Caco-2 (cell line): ENCODE measurements at regions not wholly inside any gene's neighbourhood (a gene's known extent, or its start where the extent isn't known, plus 50 kb on each side); places are given as distances from the start of the nearest gene placed in this dataset.

Source experiments
- BruUV-seq: library from RNA; stranded (reverse); fragments of 400-500 nt; replicated peaks from 2 replicates; lab custom pipeline; 2021; lab: Mats Ljungman, UMichigan
- CTCF ChIA-PET: fragments of 300-600 bp; sonication (Branson Sonifier 250); formaldehyde crosslinking; loops from one replicate; lab custom pipeline; 2022; ENCODE audit warnings: antibody characterized with exemption; lab: Charles Lee
- POLR2A ChIA-PET: fragments of 300-600 bp; sonication (Branson Sonifier 250); formaldehyde crosslinking; loops from one replicate; lab custom pipeline; 2022; ENCODE audit warnings: antibody characterized with exemption; lab: Charles Lee
- DNase-seq, 2 experiments: peaks; one replicate each; pipeline versions ENCODE4 v3.0.0 to v3.0.0-alpha.2; 2020 to 2022
- H3K27me3 ChIP-seq: replicated peaks from 2 replicates; pipeline ENCODE4 v1.6.0; 2011; ENCODE audit warnings: low read length; ENCODE audit not compliant: control insufficient read depth, insufficient read depth
- H3K36me3 ChIP-seq: 2 replicates; pipeline ENCODE4 v1.5.1; 2011; ENCODE audit warnings: low read length; ENCODE audit not compliant: control insufficient read depth, insufficient read depth
- H3K4me1 ChIP-seq: fragments of 250-450 bp; sonication (Bioruptor Pico); 2 replicates; pipeline ENCODE4 v1.5.1; 2020; ENCODE audit warnings: mild to moderate bottlenecking
- H3K4me3 ChIP-seq: 2 replicates; pipeline ENCODE4 v1.5.1; 2011; ENCODE audit warnings: low read depth, mild to moderate bottlenecking, control low read depth, low read length
- H3K9me3 ChIP-seq: fragments of 250-450 bp; sonication (Bioruptor Pico); 2 replicates; pipeline ENCODE4 v1.5.1; 2020; ENCODE audit warnings: mild to moderate bottlenecking, moderate library complexity
- H3K27ac Mint-ChIP-seq: one replicate; pipeline ENCODE4 v1.8.0; 2022; ENCODE audit warnings: mixed read lengths; ENCODE audit not compliant: unreplicated experiment
- H3K27me3 Mint-ChIP-seq: one replicate; pipeline ENCODE4 v1.8.0; 2022; ENCODE audit warnings: mixed read lengths; ENCODE audit not compliant: insufficient read depth, unreplicated experiment
- H3K36me3 Mint-ChIP-seq: one replicate; pipeline ENCODE4 v1.8.0; 2022; ENCODE audit warnings: mild to moderate bottlenecking, mixed read lengths; ENCODE audit not compliant: insufficient read depth, unreplicated experiment
- H3K4me1 Mint-ChIP-seq: one replicate; pipeline ENCODE4 v1.8.0; 2022; ENCODE audit warnings: low read depth, mixed read lengths; ENCODE audit not compliant: unreplicated experiment
- H3K4me3 Mint-ChIP-seq: one replicate; pipeline ENCODE4 v1.8.0; 2022; ENCODE audit warnings: mild to moderate bottlenecking, moderate library complexity, mixed read lengths; ENCODE audit not compliant: unreplicated experiment
- H3K9me3 Mint-ChIP-seq: one replicate; pipeline ENCODE4 v1.8.0; 2022; ENCODE audit warnings: mixed read lengths; ENCODE audit not compliant: unreplicated experiment
- CTCF ChIP-seq, 2 experiments: fragments of 200-600 bp in 1 of 2; IDR thresholded peaks; 1 replicate in 1 of 2; 2 replicates in 1 of 2; pipeline versions ENCODE4 v1.5.1 to v1.8.0; 2011 to 2022; ENCODE audit warnings: antibody characterized with exemption in 1 of 2, control low read depth in 1 of 2, inconsistent platforms in 1 of 2, low read depth in 1 of 2, low read length in 1 of 2, mild to moderate bottlenecking in 1 of 2, moderate library complexity in 1 of 2; ENCODE audit not compliant: insufficient read depth in 1 of 2, severe bottlenecking in 1 of 2, unreplicated experiment in 1 of 2
- intact Hi-C: fragments of 100-400 bp; cut with micrococcal nuclease; formaldehyde crosslinking; loops from one replicate; pipeline ENCODE4 v1.10.0; 2022; ENCODE audit not compliant: unreplicated experiment

- Mint-ChIP-seq H3K4me1 (no peaks in the 10 kb centered on the region), H3K27me3 (no peaks in the 10 kb centered on the region), H3K36me3 (no peaks in the 10 kb centered on the region), H3K4me3 (no peak overlapping the region), H3K27ac (no peak overlapping the region), H3K9me3 (peaks cover 10% of the 10 kb centered on the region)
- Histone ChIP-seq H3K4me3 (no peak overlapping the region), H3K4me1 (no peaks in the 10 kb centered on the region), H3K9me3 (no peaks in the 10 kb centered on the region), H3K36me3 (no peaks in the 10 kb centered on the region), H3K27me3 (no peaks in the 10 kb centered on the region)
- ChIA-PET CTCF (no interaction called here), POLR2A (no interaction called here)
- no TSS peak for BruUV-seq
- intact Hi-C loops: no loop called here
- TF ChIP-seq CTCF (IDR thresholded peaks at IDR 0.05; ENCODE audit: insufficient read depth in 1 of 2, low read depth in 1 of 2, low read length in 1 of 2, severe bottlenecking in 1 of 2, unreplicated experiment in 1 of 2): no peak
- no peak for DNase-seq
Measured at GRCh38 chr7:41295455-41295815, 407.5 kb downstream of the INHBA start.

GRCh38 chr7:41294556-41295454, 408.1 kb downstream of the INHBA start:
- BruUV-seq: no TSS peak
- TF ChIP-seq CTCF (IDR thresholded peaks at IDR 0.05; ENCODE audit: insufficient read depth in 1 of 2, low read depth in 1 of 2, low read length in 1 of 2, severe bottlenecking in 1 of 2, unreplicated experiment in 1 of 2): no peak
- H3K27ac Mint-ChIP-seq: no peak overlapping the region
- intact Hi-C loops: no loop called here
- no peak overlapping the region for H3K4me3 Mint-ChIP-seq
- Histone ChIP-seq H3K9me3 (no peaks in the 10 kb centered on the region), H3K27me3 (no peaks in the 10 kb centered on the region), H3K36me3 (no peaks in the 10 kb centered on the region), H3K4me3 (no peak overlapping the region), H3K4me1 (no peaks in the 10 kb centered on the region)
- no peak for DNase-seq
- H3K27me3 Mint-ChIP-seq: no peaks in the 10 kb centered on the region
- no peaks in the 10 kb centered on the region for H3K36me3 Mint-ChIP-seq
- ChIA-PET POLR2A (no interaction called here), CTCF (no interaction called here)
- peaks cover 13% of the 10 kb centered on the region for H3K9me3 Mint-ChIP-seq
- no peaks in the 10 kb centered on the region for H3K4me1 Mint-ChIP-seq

- POLR2A ChIA-PET: no interaction called here
- Histone ChIP-seq H3K4me1 (peaks cover 4% of the 10 kb centered on the region; the same call in 1 of the 2 replicates), H3K4me3 (no peak overlapping the region), H3K27me3 (no peaks in the 10 kb centered on the region), H3K9me3 (0 out of 2 replicates have a peak, but pooled peaks cover 8% of the 10 kb centered on the region), H3K36me3 (no peaks in the 10 kb centered on the region)
- Mint-ChIP-seq H3K27ac (no peak overlapping the region), H3K9me3 (peaks cover 22% of the 10 kb centered on the region), H3K27me3 (no peaks in the 10 kb centered on the region), H3K36me3 (no peaks in the 10 kb centered on the region), H3K4me3 (no peak overlapping the region), H3K4me1 (no peaks in the 10 kb centered on the region)
- BruUV-seq: no TSS peak
- intact Hi-C loops: no loop called here
- no peak for TF ChIP-seq CTCF (IDR thresholded peaks at IDR 0.05; ENCODE audit: insufficient read depth in 1 of 2, low read depth in 1 of 2, low read length in 1 of 2, severe bottlenecking in 1 of 2, unreplicated experiment in 1 of 2)
- CTCF ChIA-PET: no interaction called here
- no peak for DNase-seq
Measured at GRCh38 chr7:41292487-41292886, 410.4 kb downstream of the INHBA start.
